ENCODE measurements at regions not wholly inside any gene's neighbourhood (a gene's known extent, or its start where the extent isn't known, plus 50 kb on each side); places are given as distances from the start of the nearest gene placed in this dataset.

DNA sequence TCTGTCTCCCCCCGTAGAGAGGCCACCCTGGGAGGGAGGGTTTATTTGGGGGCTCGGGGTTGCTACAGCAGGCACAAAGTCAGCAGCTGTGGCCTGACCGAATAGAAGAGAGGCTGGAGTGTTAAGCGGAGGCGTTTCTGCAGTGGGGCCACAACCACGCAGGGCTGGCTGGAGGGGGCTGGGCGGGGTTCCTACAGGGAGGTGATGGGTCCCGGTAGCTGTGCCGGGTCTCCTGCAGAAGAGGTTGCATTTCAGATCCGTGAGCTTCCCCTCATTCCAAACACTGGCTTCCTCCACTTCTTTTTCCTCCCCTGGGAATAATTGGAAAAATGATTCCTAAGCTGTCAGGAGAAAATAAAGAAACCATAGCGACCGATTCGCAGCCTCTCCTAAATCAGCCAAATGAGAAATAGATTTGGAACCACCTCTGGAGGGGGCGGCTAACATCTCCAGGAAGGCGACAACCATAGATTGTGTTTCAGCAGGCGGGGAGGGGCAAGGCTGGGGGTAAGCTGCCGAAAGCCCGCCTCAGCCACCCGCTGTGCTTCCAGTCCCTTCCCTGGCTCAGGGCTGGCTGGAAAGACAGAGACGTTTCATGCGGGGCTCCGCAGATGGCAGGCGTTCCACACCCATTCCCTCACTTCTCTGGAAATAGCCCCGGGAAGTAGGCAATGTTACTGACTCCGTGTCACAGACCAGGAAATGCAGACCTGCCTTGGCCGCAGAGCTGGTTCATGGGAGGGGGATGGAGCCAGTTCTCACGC is 85.6 kb upstream of the TAF1B start:
- TF ChIP-seq, protein P1, sequence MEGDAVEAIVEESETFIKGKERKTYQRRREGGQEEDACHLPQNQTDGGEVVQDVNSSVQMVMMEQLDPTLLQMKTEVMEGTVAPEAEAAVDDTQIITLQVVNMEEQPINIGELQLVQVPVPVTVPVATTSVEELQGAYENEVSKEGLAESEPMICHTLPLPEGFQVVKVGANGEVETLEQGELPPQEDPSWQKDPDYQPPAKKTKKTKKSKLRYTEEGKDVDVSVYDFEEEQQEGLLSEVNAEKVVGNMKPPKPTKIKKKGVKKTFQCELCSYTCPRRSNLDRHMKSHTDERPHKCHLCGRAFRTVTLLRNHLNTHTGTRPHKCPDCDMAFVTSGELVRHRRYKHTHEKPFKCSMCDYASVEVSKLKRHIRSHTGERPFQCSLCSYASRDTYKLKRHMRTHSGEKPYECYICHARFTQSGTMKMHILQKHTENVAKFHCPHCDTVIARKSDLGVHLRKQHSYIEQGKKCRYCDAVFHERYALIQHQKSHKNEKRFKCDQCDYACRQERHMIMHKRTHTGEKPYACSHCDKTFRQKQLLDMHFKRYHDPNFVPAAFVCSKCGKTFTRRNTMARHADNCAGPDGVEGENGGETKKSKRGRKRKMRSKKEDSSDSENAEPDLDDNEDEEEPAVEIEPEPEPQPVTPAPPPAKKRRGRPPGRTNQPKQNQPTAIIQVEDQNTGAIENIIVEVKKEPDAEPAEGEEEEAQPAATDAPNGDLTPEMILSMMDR (IDR thresholded peaks at IDR 0.05) = no peak
- TF ChIP-seq POLR2A (IDR thresholded peaks at IDR 0.05) = no peak

All from right lobe of liver (tissue), 4 donors.